ENCODE measurements at regions not wholly inside any gene's neighbourhood (a gene's known extent, or its start where the extent isn't known, plus 50 kb on each side); places are given as distances from the start of the nearest gene placed in this dataset.
"Not testable (repeated sequence)": the region's sequence is repeated elsewhere in the genome, so short reads cannot be mapped to it uniquely, and the experiment has no call there.

GRCh38 chr18:39604836-39605235 lies 2039.2 kb upstream of the CELF4 start:
- DNase-seq: no peak

- DNase-seq: no peak
Observed at GRCh38 chr18:39602131-39602530, 2036.5 kb upstream of the CELF4 start.

GRCh38 chr18:39600894-39601293 lies 2035.3 kb upstream of the CELF4 start:
- DNase-seq: no peak

GRCh38 chr18:39599251-39599650 lies 2033.7 kb upstream of the CELF4 start:
- DNase-seq: no peak

GRCh38 chr18:39596891-39597290 lies 2031.3 kb upstream of the CELF4 start:
- DNase-seq: no peak

- no peak for DNase-seq
Observed at GRCh38 chr18:39596221-39596620, 2030.6 kb upstream of the CELF4 start.

GRCh38 chr18:39594206-39594605 lies 2028.6 kb upstream of the CELF4 start:
- no peak for DNase-seq

GRCh38 chr18:39591649-39592048 lies 2026.1 kb upstream of the CELF4 start:
- DNase-seq: no peak

- no peak for DNase-seq
Observed at GRCh38 chr18:39589496-39589895, 2023.9 kb upstream of the CELF4 start.

- DNase-seq: no peak
Observed at GRCh38 chr18:39587586-39587985, 2022.0 kb upstream of the CELF4 start.

- no peak for DNase-seq
Observed at GRCh38 chr18:39586741-39587140, 2021.1 kb upstream of the CELF4 start.

GRCh38 chr18:39574897-39575296 lies 2009.3 kb upstream of the CELF4 start:
- no peak for DNase-seq

- DNase-seq: no peak
Observed at GRCh38 chr18:39571511-39571910, 2005.9 kb upstream of the CELF4 start.

- DNase-seq: not testable (repeated sequence)
Observed at GRCh38 chr18:39565551-39566230, 2000.1 kb upstream of the CELF4 start.

- DNase-seq: no peak
Observed at GRCh38 chr18:39564716-39565115, 1999.1 kb upstream of the CELF4 start.

GRCh38 chr18:39561126-39561525 lies 1995.5 kb upstream of the CELF4 start:
- no peak for DNase-seq

GRCh38 chr18:39558658-39559057 lies 1993.1 kb upstream of the CELF4 start:
- DNase-seq: no peak

GRCh38 chr18:39555496-39555895 lies 1989.9 kb upstream of the CELF4 start:
- DNase-seq: no peak

- no peak for DNase-seq
Observed at GRCh38 chr18:39550701-39551100, 1985.1 kb upstream of the CELF4 start.

GRCh38 chr18:39549144-39549543 lies 1983.5 kb upstream of the CELF4 start:
- no peak for DNase-seq

GRCh38 chr18:39531659-39532058 lies 1966.1 kb upstream of the CELF4 start:
- no peak for DNase-seq

- no peak for DNase-seq
Observed at GRCh38 chr18:39529358-39529757, 1963.8 kb upstream of the CELF4 start.

- no peak for DNase-seq
Observed at GRCh38 chr18:39527465-39527864, 1961.9 kb upstream of the CELF4 start.

- no peak for DNase-seq
Observed at GRCh38 chr18:39524370-39524769, 1958.8 kb upstream of the CELF4 start.

GRCh38 chr18:39523281-39523680 lies 1957.7 kb upstream of the CELF4 start:
- DNase-seq: no peak
